Common myeloid progenitor, CD34-positive (primary cell): ENCODE measurements at regions not wholly inside any gene's neighbourhood (a gene's known extent, or its start where the extent isn't known, plus 50 kb on each side); places are given as distances from the start of the nearest gene placed in this dataset.

Experiments
- CTCF ChIA-PET: fragments of 350-600 bp; sonication (Branson Sonifier 250); formaldehyde crosslinking; loops from one replicate; lab custom pipeline; 2021; ENCODE audit warnings: antibody characterized with exemption; lab: Charles Lee
- POLR2A ChIA-PET: fragments of 350-600 bp; sonication (Branson Sonifier 250); formaldehyde crosslinking; loops from one replicate; lab custom pipeline; 2021; ENCODE audit warnings: antibody characterized with exemption; lab: Charles Lee
- DNase-seq, 3 donors: peaks; one replicate each; pipeline versions ENCODE4 v3.0.0 to v3.0.0-alpha.2; 2013
- H3K27ac ChIP-seq, 2 experiments: 1 replicate in 1 of 2; 2 replicates in 1 of 2; pipeline ENCODE4 v1.7.0; 2013; ENCODE audit warnings: inconsistent platforms in 2 of 2, low read length in 2 of 2, mild to moderate bottlenecking in 2 of 2, low read depth in 1 of 2, moderate library complexity in 1 of 2; ENCODE audit not compliant: severe bottlenecking in 2 of 2, insufficient read depth in 1 of 2, poor library complexity in 1 of 2
- H3K27me3 ChIP-seq, 5 experiments: replicated peaks in 2 of 5; 1 replicate in 3 of 5; 2 replicates in 2 of 5; pipeline versions ENCODE4 v1.6.1 to v1.7.0; 2013; ENCODE audit warnings: low read length in 4 of 5, mild to moderate bottlenecking in 2 of 5, moderate library complexity in 2 of 5, inconsistent platforms in 1 of 5; ENCODE audit not compliant: insufficient read depth in 5 of 5, control insufficient read depth in 4 of 5
- H3K36me3 ChIP-seq, 4 experiments: 1 replicate in 2 of 4; 2 replicates in 2 of 4; pipeline versions ENCODE4 v1.6.1 to v1.7.0; 2013; ENCODE audit warnings: low read length in 3 of 4, control low read depth in 1 of 4, mild to moderate bottlenecking in 1 of 4; ENCODE audit not compliant: control insufficient read depth in 4 of 4, insufficient read depth in 4 of 4
- H3K4me1 ChIP-seq, 4 experiments: 1 replicate in 3 of 4; 2 replicates in 1 of 4; pipeline versions ENCODE4 v1.6.1 to v1.7.1; 2013; ENCODE audit warnings: low read length in 3 of 4, mild to moderate bottlenecking in 3 of 4, control low read depth in 1 of 4, inconsistent platforms in 1 of 4, moderate library complexity in 1 of 4; ENCODE audit not compliant: control insufficient read depth in 4 of 4, insufficient read depth in 4 of 4; ENCODE audit errors: control extremely low read depth in 1 of 4
- H3K4me3 ChIP-seq, 7 experiments: 1 replicate in 4 of 7; 2 replicates in 3 of 7; pipeline versions ENCODE4 v1.5.1 to v1.7.0; 2013; ENCODE audit warnings: mild to moderate bottlenecking in 7 of 7, low read length in 6 of 7, moderate library complexity in 6 of 7, inconsistent platforms in 2 of 7, low read depth in 2 of 7, control low read depth in 1 of 7; ENCODE audit not compliant: insufficient read depth in 4 of 7, control insufficient read depth in 1 of 7; ENCODE audit errors: extremely low read depth in 1 of 7
- H3K9me3 ChIP-seq, 5 experiments: 1 replicate in 4 of 5; 2 replicates in 1 of 5; pipeline versions ENCODE4 v1.6.1 to v1.7.1; 2013; ENCODE audit warnings: low read length in 4 of 5, mild to moderate bottlenecking in 2 of 5, inconsistent platforms in 1 of 5, low read depth in 1 of 5, moderate library complexity in 1 of 5; ENCODE audit not compliant: control insufficient read depth in 4 of 5, insufficient read depth in 2 of 5; ENCODE audit errors: control extremely low read depth in 1 of 5
- whole genome bisulfite sequencing: methylation state at CpG from one replicate; pipeline ENCODE4 v1.1.5; 2013; ENCODE audit not compliant: insufficient coverage; 5-methylcytosine and 5-hydroxymethylcytosine counted together

DNA sequence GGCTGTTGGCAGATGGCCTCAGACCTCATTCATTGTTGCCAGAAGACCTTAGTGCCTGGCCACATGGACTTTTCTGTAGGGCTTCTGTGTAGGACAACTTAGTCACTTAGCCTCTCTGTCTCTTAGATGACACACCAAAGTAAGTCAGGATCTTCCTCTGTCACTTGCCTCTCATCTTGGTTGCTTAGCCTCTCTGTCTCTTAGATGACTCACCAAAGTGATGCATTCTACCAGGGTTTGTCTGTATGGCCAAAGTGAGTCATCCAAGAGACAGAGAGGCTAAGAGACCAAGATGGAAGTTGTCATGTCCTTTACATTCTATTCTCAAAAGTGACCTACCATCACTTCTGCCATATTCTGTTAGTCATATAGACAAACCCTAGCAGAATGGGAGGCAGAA lies 255.9 kb upstream of the DEFB112 start:
- Histone ChIP-seq H3K27me3 (no peaks in the 10 kb centered on the region), H3K4me3 (no peak overlapping the region), H3K4me1 (no peaks in the 10 kb centered on the region), H3K27ac (no peak overlapping the region), H3K36me3 (no peaks in the 10 kb centered on the region), H3K9me3 (peaks cover 0 to 2% (median 0%) of the 10 kb centered on the region in 5 experiments)
- ChIA-PET CTCF (no interaction called here), POLR2A (no interaction called here)
- no peak for DNase-seq

DNA sequence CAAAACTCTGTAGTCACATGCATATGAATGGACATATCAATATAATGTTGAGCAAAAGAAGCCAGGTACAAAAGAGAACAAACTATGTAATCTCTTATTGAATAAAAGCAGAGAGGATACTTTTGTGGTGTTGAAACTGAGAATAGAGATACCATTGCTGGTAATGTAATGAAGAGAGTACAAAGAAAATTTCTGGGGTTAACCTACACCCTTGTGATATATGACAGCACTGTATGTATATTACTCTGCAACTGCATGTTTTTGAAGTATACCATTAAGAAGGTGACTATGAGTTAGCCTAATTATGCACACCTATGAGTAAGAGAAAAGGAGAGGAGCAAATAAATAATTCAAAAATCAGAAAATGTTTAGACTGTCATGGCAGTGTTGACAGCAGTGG lies 268.8 kb upstream of the DEFB112 start:
- H3K4me1 ChIP-seq = no peaks in the 10 kb centered on the region
- no peak for DNase-seq
- no peaks in the 10 kb centered on the region for H3K36me3 ChIP-seq
- POLR2A ChIA-PET = no interaction called here
- H3K4me3 ChIP-seq = no peak overlapping the region
- no peak overlapping the region for H3K27ac ChIP-seq
- no peaks in the 10 kb centered on the region for H3K27me3 ChIP-seq
- CTCF ChIA-PET = no interaction called here
- no peaks in the 10 kb centered on the region for H3K9me3 ChIP-seq

DNA sequence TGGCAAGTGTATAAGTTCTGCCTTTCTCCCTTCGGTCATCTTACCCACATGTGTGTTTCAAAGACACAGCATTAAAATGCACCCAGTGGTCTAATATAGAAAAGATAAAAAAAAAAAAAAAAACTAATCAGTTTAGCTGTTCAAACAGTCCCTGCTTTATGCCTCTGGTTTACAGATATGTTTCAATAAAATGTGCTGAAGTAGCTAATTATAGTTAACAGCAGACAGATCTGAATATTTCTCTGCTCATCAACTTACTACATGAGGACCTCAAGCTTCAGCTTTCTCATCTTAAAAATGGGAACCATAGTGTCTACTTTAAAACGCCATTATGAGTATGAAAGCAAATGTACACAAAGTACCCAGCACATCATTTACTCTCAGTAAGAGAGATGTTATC lies 280.6 kb upstream of the DEFB112 start:
- ChIA-PET CTCF (no interaction called here), POLR2A (no interaction called here)
- DNase-seq = no peak
- no peaks in the 10 kb centered on the region for H3K27me3 ChIP-seq
- no peaks in the 10 kb centered on the region for H3K36me3 ChIP-seq
- no CpG with 5 or more reads among the region's 2 CpGs for WGBS
- H3K4me1 ChIP-seq = no peaks in the 10 kb centered on the region
- H3K9me3 ChIP-seq = peaks cover 0 to 2% (median 0%) of the 10 kb centered on the region in 5 experiments
- no peak overlapping the region for H3K27ac ChIP-seq
- H3K4me3 ChIP-seq = no peak overlapping the region

DNA sequence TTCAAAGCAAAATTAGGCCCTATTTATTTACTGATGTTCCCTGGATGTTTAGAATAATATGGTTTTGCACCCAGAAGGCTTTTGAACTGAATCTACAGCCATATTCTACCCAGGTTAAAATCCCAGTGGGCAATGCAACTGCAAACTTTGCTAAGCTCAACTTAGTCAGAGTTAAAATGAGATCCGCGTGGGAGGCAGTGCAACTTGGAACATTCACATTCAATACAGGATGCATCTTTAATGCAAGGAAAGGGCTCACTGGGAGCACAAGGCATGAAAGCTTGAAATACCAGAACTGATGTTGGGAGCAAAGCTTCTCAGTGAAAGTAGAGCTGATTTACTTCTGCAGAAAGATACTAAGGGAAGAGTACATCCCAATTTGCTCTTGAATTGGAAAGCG lies 281.2 kb upstream of the DEFB112 start:
- WGBS = 100% methylated on average over 2 of the region's 3 CpGs

DNA sequence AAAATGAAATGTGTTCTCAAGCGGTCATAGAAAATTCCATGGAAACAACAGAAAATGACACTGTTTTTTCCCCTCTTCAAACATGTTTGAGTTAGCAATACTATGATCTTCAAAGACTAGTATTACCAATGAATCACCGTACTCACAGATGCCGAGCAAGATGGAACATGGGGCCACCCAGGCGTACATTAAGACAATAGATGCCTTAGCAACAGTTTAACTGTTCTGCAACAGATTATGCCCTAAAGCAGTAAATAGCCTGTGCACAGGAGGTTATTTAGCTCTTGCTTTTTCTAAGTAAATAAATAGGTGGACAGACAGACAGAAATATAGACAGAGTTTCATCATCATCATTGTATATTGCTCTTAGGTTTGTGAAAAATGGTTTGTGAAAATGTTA lies 284.0 kb upstream of the DEFB112 start:
- Histone ChIP-seq H3K27ac (no peak overlapping the region), H3K4me1 (no peaks in the 10 kb centered on the region), H3K9me3 (no peaks in the 10 kb centered on the region), H3K4me3 (no peak overlapping the region), H3K27me3 (no peaks in the 10 kb centered on the region), H3K36me3 (no peaks in the 10 kb centered on the region)
- CTCF ChIA-PET = interaction anchor here (0.5 kb wide), 1 partner anchor 204 kb away, joined by 3 read pairs; no protein-coding TSS in a partner anchor
- POLR2A ChIA-PET = no interaction called here
- no peak for DNase-seq
- WGBS = 81% methylated on average over 3 of the region's 4 CpGs

More for the DNA sequence above, 281.2 kb upstream of the DEFB112 start:
- no peaks in the 10 kb centered on the region for H3K4me1 ChIP-seq
- peaks cover 0 to 2% (median 0%) of the 10 kb centered on the region in 5 experiments for H3K9me3 ChIP-seq
- H3K27ac ChIP-seq = no peak overlapping the region
- no peaks in the 10 kb centered on the region for H3K36me3 ChIP-seq
- POLR2A ChIA-PET = no interaction called here
- CTCF ChIA-PET = no interaction called here
- no peaks in the 10 kb centered on the region for H3K27me3 ChIP-seq
- H3K4me3 ChIP-seq = no peak overlapping the region
- DNase-seq = no peak

DNA sequence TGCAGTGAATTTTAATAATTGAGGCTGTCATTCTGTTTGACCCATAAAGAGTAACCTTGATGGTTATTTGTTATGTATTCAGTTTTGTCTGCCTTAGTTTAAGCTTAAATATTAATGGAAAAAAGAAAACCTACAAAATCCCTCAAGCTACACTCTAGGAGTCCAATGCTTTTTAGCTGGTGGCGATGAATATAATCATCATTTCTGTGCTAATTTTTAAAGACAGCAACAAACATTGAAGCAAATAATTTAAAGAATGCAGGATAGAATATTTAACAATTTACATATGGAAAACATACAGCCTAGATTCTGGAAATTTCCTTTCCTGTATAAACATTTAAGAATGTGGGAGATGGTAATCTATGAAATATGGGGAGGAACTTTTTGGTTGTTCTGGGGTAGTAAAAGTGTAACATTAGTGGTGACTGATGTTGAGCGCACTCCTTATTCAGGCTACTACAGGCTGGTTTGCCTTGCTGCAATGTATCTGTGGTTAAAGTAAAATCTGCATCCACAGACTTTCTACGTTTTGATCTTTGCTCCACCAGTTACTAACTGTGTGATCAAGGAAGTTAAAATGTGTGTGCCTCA lies 287.9 kb upstream of the DEFB112 start:
- no peaks in the 10 kb centered on the region for H3K36me3 ChIP-seq
- ChIA-PET CTCF (no interaction called here), POLR2A (no interaction called here)
- H3K27me3 ChIP-seq = no peaks in the 10 kb centered on the region
- WGBS = 100% methylated on average over 1 of the region's 3 CpGs
- DNase-seq = no peak
- H3K4me3 ChIP-seq = no peak overlapping the region
- no peaks in the 10 kb centered on the region for H3K4me1 ChIP-seq
- H3K9me3 ChIP-seq = no peaks in the 10 kb centered on the region
- H3K27ac ChIP-seq = no peak overlapping the region

DNA sequence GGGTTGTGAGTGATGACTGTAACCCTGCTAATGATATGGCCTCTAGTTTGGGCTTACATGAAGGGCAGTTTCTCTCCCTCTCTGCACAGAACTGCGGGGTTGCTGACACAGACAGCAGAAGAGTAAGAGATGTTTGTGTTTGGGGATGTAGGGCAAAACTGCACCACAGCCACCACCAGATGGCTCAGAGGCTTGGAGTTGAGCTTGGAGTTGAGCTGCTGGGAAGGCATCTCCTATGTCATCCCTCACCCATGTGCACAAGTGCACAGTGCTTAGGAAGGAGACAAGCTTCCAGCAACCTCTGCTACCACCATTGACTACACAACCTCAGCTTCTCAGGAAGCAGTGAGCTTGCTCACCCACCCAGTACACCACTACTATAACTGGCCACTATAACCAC lies 303.9 kb upstream of the DEFB112 start:
- no CpG with 5 or more reads among the region's 1 CpG for WGBS
- no peak overlapping the region for H3K4me3 ChIP-seq
- H3K27ac ChIP-seq = no peak overlapping the region
- no peaks in the 10 kb centered on the region for H3K4me1 ChIP-seq
- ChIA-PET CTCF (no interaction called here), POLR2A (no interaction called here)
- H3K27me3 ChIP-seq = no peaks in the 10 kb centered on the region
- H3K36me3 ChIP-seq = no peaks in the 10 kb centered on the region
- DNase-seq = no peak
- H3K9me3 ChIP-seq = peaks cover 0 to 4% (median 0%) of the 10 kb centered on the region in 5 experiments
